Muscle layer of duodenum (tissue), 2 donors: ENCODE measurements at regions not wholly inside any gene's neighbourhood (a gene's known extent, or its start where the extent isn't known, plus 50 kb on each side); places are given as distances from the start of the nearest gene placed in this dataset.

Experiments
- H3K27ac ChIP-seq: one replicate; pipeline ENCODE4 v1.7.0; 2013; ENCODE audit warnings: mild to moderate bottlenecking, low read length
- H3K27me3 ChIP-seq: one replicate; pipeline ENCODE4 v1.7.0; 2013; ENCODE audit warnings: low read depth, mild to moderate bottlenecking, control low read depth, low read length
- H3K36me3 ChIP-seq, 2 donors: one replicate each; pipeline ENCODE4 v1.7.0; 2013; ENCODE audit warnings: low read length in 2 of 2, control low read depth in 1 of 2, mild to moderate bottlenecking in 1 of 2; ENCODE audit not compliant: insufficient read depth in 2 of 2, control insufficient read depth in 1 of 2
- H3K4me1 ChIP-seq, 2 donors: one replicate each; pipeline ENCODE4 v1.7.0; 2013; ENCODE audit warnings: low read length in 2 of 2, mild to moderate bottlenecking in 2 of 2, control low read depth in 1 of 2, moderate library complexity in 1 of 2; ENCODE audit not compliant: insufficient read depth in 2 of 2, control insufficient read depth in 1 of 2
- H3K4me3 ChIP-seq, 2 donors: one replicate each; pipeline ENCODE4 v1.7.0; 2013; ENCODE audit warnings: low read length in 2 of 2, low read depth in 1 of 2, mild to moderate bottlenecking in 1 of 2
- H3K9me3 ChIP-seq, 2 donors: one replicate each; pipeline ENCODE4 v1.7.0; 2013; ENCODE audit warnings: low read length in 2 of 2, control low read depth in 1 of 2, mild to moderate bottlenecking in 1 of 2; ENCODE audit not compliant: control insufficient read depth in 1 of 2
- donor health status: healthy.

DNA sequence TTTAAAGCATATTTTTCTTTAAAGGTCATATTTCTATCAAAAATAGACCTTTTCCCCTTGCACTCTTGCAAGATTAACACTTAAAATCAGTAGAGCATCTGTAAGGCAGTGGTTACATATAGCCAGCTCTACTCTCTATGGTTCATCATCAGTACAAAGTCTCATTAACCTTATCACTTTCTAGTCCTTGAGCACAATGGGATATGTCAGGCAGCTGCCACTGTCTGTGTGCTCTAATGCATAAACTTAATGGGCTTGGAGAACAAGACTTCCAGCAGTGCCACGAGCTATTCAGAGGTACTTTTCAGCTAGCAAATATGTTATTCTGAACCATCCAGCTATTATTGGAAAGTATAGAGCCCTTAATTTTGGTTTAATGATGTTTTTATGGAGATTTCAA is 393.7 kb downstream of the GASK1B start:
- H3K4me3 ChIP-seq: no peak overlapping the region
- no peak overlapping the region for H3K27ac ChIP-seq
- no peaks in the 10 kb centered on the region for H3K4me1 ChIP-seq
- H3K9me3 ChIP-seq: no peaks in the 10 kb centered on the region
- no peaks in the 10 kb centered on the region for H3K36me3 ChIP-seq
- H3K27me3 ChIP-seq: no peaks in the 10 kb centered on the region

DNA sequence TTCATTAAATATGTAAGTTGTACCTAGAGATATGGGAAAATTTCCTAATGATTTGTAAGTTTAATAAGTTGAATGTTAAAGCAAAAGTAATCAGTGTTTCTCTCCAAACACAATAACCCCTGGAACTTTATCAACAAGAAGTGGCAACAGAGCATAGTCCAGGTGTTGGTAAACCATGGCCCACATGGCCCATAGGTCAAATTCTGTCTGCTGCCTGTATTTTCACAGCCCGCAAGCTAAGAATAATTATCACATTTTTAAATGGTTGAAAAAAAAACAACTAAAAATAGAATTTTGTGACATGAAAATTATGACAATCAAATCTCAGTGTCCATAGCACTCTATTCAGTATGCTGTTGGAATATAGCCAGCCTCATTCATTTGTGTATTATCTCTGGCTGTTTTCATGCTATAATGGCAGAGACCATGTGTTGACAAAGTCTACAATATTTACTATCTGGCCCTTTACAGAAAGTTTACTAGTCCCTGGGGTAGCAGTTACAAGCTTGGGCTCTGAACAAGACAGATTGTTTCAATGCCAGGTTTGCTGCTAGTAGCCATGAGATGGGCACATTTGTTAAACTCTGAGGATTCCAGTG is 395.8 kb downstream of the GASK1B start:
- Histone ChIP-seq H3K27me3 (no peaks in the 10 kb centered on the region), H3K27ac (no peak overlapping the region), H3K4me3 (no peak overlapping the region), H3K36me3 (no peaks in the 10 kb centered on the region), H3K4me1 (no peaks in the 10 kb centered on the region), H3K9me3 (no peaks in the 10 kb centered on the region)

DNA sequence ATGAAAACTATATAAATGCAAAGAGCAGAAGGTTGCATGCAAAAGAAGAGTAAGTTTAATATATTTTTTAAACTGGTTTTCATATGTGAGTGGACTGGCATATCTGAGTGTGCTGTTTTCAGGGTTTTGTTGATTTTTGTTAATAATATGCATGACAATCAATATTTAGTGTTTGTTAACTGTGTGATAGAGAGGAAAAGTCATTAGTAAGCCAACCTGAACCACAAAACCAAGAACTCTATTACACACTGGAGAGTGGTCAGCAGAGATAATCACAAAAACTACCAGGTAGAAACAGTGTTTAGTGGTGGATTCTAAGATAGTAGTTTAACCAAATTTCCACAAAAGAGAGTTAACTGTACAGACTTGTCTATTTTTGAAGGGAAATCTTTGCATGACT is 396.9 kb downstream of the GASK1B start:
- no peak overlapping the region for H3K4me3 ChIP-seq
- H3K27ac ChIP-seq: no peak overlapping the region
- H3K4me1 ChIP-seq: no peaks in the 10 kb centered on the region
- no peaks in the 10 kb centered on the region for H3K36me3 ChIP-seq
- no peaks in the 10 kb centered on the region for H3K27me3 ChIP-seq
- no peaks in the 10 kb centered on the region for H3K9me3 ChIP-seq

DNA sequence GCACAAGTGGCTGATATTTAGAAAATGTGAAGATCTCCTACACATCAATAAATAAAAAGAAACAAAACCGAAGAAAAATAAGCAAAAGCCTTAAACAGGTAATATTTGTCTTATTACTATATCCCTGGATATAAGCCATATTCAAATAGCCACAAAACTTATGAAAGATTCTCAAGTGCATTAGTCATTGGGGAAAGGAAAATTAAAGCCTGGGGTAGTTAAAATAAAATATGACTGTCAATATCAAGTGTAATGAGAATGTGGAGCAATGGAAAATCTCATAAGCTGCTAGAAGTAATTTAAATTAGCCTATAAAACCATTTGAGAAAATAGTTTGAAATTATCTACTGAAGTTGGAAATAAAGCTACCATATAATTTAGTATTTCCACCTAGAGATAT is 399.9 kb downstream of the GASK1B start:
- Histone ChIP-seq H3K4me3 (no peak overlapping the region), H3K36me3 (no peaks in the 10 kb centered on the region), H3K27ac (no peak overlapping the region), H3K4me1 (no peaks in the 10 kb centered on the region), H3K27me3 (no peaks in the 10 kb centered on the region), H3K9me3 (no peaks in the 10 kb centered on the region)

DNA sequence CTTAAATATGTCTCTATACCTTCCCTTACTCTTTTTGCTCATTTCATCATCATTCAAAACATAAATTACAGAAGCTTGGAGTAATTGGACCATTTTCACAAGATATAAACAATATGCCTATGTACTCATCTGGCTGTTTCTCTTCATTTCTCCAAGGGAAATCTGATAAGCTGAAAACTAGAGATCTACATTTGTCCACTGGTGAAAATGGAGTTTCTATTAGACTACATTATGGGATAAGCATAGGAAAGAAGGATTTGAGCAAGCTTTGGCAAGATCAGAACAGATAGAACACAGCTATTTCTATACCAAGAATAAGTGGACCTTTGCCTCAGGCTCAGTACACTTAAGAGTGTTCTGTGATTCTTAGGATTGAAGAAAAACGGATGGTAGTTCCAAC is 404.4 kb downstream of the GASK1B start:
- Histone ChIP-seq H3K27me3 (no peaks in the 10 kb centered on the region), H3K9me3 (no peaks in the 10 kb centered on the region), H3K36me3 (no peaks in the 10 kb centered on the region), H3K27ac (no peak overlapping the region), H3K4me3 (no peak overlapping the region), H3K4me1 (no peaks in the 10 kb centered on the region)

DNA sequence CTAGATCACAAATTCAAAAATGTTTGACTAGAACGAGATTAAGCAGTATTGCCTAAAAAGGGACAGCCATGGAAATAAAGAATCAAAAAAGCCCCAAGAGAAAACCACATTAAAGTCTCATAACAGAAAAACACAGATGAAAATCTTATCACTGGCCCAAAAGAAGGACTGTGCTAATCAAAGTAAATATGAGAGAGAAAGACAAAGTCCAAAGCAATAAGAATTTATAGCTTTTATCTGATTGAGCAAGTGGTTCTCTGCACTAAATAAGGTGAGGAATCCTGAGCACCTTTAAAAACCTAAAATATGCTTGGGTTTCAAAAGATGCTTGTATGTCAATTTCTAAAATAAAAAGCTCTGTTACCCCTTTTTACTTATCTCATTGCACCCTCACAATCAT is 409.3 kb downstream of the GASK1B start:
- Histone ChIP-seq H3K27me3 (no peaks in the 10 kb centered on the region), H3K9me3 (no peaks in the 10 kb centered on the region), H3K36me3 (no peaks in the 10 kb centered on the region), H3K27ac (no peak overlapping the region), H3K4me3 (no peak overlapping the region), H3K4me1 (no peaks in the 10 kb centered on the region)

DNA sequence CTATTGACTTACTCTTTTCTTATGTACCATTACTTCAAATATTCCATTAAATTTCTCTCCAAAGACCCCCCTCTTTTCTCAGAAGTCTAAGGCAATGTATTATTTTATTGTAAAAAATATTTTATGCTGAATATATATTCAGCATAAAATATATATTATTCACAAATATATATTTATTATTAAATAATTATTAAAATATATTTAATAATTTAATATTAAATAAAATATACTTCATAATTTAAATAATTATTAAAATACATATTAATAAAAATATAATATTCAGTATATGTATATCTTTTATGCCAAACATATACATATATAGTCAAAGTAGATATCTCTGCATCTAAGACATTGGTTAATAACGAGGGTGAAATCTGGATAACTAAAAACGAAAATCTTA is 418.4 kb downstream of the GASK1B start:
- H3K4me3 ChIP-seq: no peak overlapping the region

DNA sequence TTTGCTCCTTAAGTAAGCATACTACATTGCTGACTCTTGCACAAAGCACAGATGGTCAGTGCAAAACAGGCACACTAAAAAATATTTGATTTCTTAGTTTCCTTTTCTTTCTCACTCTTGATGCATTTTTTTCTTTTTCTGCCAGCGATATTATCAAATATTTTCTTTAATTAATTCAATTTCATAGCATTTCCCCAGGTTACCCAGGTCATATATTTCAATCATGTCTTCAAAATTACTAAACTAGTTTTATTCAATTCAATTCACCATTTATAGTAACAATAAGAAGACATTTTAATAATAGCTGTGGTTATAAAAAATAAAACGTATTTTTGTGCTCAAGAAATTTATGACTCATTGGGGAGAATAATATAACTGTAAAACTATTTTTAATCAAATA is 421.2 kb downstream of the GASK1B start:
- Histone ChIP-seq H3K4me3 (no peak overlapping the region), H3K9me3 (peaks cover 0 to under 1% of the 10 kb centered on the region in 2 donors), H3K27me3 (no peaks in the 10 kb centered on the region), H3K4me1 (no peaks in the 10 kb centered on the region), H3K36me3 (no peaks in the 10 kb centered on the region), H3K27ac (no peak overlapping the region)

More for the DNA sequence above, 418.4 kb downstream of the GASK1B start:
- H3K9me3 ChIP-seq: peaks cover 0 to 5% of the 10 kb centered on the region in 2 donors
- H3K27me3 ChIP-seq: no peaks in the 10 kb centered on the region
- no peak overlapping the region for H3K27ac ChIP-seq
- no peaks in the 10 kb centered on the region for H3K4me1 ChIP-seq
- H3K36me3 ChIP-seq: no peaks in the 10 kb centered on the region

DNA sequence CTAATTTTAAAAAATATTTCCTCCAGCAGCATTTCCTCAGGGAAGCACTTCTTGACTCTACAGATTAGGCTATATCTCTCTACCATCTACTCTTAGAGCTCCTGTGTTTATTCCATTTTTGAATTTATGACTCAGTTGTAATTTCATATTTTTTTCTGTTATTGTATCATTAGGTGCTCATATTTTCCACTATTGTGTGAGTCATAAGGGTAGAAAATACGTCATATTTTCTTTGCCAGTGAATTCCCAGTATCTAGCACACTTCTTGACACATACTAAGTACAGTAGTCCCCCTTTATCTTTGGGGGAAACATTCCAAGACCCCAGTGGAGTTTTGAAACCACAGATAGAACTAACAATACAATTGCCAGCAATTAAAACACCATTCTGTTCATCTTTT is 431.2 kb downstream of the GASK1B start:
- H3K4me1 ChIP-seq: no peaks in the 10 kb centered on the region
- H3K27me3 ChIP-seq: no peaks in the 10 kb centered on the region
- no peak overlapping the region for H3K4me3 ChIP-seq
- H3K36me3 ChIP-seq: no peaks in the 10 kb centered on the region
- H3K27ac ChIP-seq: no peak overlapping the region
- H3K9me3 ChIP-seq: no peaks in the 10 kb centered on the region

DNA sequence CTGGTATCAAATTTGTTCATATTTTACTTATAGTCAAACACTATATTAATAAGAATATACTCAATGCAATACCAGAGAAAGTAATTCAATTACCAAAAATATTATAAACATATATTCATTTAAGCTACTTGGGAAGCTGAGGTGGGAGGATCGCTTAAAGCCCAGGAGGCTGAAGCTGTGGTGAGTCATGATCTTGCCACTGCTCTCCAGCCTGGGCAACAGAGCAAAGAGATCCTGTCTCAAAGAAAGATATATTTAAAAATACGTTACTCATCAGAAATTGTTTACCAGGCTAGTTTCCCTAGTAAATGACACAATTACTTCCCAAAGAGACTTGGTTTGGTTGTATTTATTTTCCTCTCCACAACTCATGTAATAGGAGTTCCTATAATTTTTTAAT is 433.6 kb downstream of the GASK1B start:
- no peaks in the 10 kb centered on the region for H3K36me3 ChIP-seq
- no peak overlapping the region for H3K27ac ChIP-seq
- H3K27me3 ChIP-seq: no peaks in the 10 kb centered on the region
- H3K4me1 ChIP-seq: no peaks in the 10 kb centered on the region
- H3K4me3 ChIP-seq: no peak overlapping the region
- no peaks in the 10 kb centered on the region for H3K9me3 ChIP-seq

DNA sequence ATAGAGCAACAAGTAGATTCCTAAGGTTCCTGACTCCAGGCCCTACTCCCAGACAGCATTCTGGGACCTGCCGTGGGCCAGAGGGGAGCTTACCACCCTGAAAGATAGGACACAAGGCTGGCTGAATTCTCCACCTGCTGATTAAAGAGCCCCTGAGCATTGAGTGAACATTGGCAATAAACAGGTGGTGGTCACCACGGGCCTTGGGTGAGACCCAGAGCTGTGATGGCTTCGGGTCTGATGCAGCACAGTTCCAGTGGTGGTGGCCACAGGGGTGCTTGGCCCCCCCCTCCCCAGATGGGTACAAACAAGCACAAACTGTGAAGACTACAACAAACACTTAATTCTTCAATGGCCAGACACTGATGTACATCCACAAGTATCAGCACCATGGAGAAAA is 444.6 kb downstream of the GASK1B start:
- Histone ChIP-seq H3K4me3 (no peak overlapping the region), H3K27ac (no peak overlapping the region), H3K27me3 (no peaks in the 10 kb centered on the region), H3K4me1 (no peaks in the 10 kb centered on the region), H3K9me3 (no peaks in the 10 kb centered on the region), H3K36me3 (no peaks in the 10 kb centered on the region)

DNA sequence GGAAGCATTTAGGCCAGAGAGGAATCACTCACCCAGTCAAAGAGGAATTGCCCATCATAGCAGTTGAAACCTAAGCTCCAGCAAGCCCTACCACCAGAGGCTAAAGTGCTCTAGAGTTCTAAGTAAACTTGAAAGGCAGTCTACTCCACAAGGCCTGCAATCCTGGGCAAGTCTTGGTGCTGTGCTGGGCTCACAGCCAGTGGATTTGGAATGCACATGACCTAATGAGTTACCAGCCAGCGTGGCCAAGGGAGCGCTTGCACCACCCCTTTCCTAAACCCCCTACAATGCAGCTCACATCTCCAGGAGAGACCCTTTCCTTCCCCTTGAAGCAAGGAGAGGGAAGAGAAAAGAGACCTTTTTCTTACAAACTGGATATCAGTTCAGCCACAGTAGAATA is 445.7 kb downstream of the GASK1B start:
- H3K36me3 ChIP-seq: no peaks in the 10 kb centered on the region
- no peaks in the 10 kb centered on the region for H3K9me3 ChIP-seq
- no peaks in the 10 kb centered on the region for H3K4me1 ChIP-seq
- H3K27ac ChIP-seq: no peak overlapping the region
- no peak overlapping the region for H3K4me3 ChIP-seq
- H3K27me3 ChIP-seq: no peaks in the 10 kb centered on the region
